Superior temporal gyrus (tissue), 1 donor: ENCODE measurements at regions not wholly inside any gene's neighbourhood (a gene's known extent, or its start where the extent isn't known, plus 50 kb on each side); places are given as distances from the start of the nearest gene placed in this dataset.

Experiments
- DNase-seq: peaks from one replicate; pipeline ENCODE4 v3.0.0-alpha.2; 2016; ENCODE audit errors: extremely low spot score

DNA sequence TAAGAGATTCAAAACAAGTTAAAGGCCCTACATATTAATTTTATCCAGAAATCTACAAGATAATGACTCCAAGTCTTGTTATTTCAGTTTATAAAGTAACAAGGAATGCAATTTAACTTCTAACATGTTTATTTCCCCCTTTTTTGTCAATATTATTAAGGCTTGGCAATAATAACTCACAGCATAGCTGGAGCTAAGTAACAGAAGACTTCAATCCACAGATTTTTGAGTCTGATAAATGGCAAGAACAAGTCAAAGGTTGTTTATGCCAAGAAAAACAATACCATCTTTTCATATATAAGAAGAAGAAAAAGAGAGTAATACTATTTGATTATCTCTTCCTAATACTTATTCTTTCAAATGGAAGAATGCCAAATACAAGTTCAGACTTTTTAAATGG lies 631.0 kb upstream of the CCDC54 start:
- no peak for DNase-seq

DNA sequence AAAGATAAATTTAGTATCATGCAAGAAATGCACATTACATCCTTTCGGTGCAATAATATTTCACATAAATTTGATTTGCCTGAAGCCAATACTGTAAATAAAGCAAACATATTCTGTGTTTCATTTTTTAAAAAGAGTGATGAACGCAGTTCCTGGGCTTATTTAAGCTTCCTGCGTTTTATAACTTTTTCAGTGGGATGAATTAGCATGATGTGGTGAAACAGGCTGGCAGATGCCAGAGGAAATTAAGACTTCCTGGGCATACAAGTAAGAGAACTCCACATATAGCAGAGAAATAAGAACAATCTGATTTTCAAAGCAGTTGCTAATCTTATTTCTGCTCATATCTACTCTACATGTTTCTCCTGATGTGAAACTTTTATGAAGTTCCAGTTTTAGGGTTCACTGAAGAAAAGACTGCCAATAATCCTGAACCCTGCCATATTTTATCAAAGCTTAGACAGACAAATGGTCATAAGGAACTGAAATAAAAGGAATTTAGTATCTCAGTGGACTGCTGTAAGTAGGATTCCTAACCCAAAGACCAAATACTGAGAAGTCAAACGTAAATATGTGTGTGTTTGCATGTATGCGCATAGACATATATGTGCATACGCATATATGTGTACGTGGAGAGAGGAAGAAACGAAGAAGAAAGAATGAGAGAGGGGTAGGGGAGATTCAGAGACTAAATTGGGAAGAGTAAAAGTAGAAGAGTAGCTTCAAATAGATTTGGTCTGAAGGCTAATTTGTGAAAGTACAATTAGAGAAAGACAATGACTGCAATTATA lies 628.6 kb upstream of the CCDC54 start:
- no peak for DNase-seq

DNA sequence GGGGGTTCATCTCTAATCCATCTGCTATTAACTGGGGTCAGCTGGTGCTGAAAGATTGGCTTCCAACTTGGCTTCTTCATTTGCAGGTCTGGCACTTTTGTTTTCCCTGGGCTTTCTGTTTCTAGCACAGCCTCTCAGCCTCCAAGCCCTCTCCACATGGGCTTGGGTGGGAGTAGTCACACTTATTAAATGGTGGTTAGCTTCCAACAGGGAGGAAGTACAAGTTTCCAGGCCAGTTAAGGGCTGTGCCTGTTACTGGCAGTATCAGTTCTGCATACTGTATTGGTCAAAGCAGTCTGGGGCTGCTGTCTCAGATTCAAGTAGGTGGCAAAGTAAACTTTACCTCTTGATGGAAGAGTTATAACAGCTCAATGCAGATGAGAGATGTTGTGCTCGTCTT lies 627.1 kb upstream of the CCDC54 start:
- DNase-seq = no peak

DNA sequence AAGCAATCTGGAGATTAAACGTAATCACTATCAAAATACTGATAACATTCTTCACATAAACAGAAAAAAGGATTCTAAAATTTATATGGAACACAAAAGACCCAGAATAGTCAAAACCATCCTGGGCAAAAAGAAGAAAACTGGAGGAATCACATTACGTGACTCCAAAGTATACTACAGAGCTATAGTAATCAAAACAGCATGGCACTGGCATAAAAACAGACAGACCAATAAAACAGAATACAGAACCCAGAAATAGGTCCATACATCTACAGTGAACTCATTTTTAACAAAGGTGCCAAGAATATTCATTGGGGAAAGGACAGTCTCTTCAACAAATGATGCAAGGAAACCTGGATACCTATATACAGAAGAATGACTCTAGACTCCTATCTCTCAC lies 621.9 kb upstream of the CCDC54 start:
- DNase-seq = no peak

DNA sequence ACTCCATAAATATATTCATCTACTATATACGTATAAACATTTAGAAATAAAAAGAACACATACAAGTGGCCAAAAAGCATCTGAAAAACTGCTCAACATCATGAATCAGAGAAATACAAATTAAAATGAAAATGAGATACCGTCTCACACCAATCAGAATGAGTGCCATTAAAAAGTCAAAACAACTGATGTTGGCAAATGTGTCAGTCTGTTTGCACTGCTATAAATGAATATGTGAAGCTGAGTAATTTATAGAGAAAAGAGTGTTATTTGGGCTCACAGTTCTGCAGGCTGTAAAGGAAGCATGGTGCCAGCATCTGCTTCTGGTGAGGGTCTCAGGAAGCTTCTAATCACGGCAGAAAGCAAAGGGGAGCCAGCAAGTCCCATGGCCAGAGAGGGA lies 620.3 kb upstream of the CCDC54 start:
- DNase-seq = no peak

DNA sequence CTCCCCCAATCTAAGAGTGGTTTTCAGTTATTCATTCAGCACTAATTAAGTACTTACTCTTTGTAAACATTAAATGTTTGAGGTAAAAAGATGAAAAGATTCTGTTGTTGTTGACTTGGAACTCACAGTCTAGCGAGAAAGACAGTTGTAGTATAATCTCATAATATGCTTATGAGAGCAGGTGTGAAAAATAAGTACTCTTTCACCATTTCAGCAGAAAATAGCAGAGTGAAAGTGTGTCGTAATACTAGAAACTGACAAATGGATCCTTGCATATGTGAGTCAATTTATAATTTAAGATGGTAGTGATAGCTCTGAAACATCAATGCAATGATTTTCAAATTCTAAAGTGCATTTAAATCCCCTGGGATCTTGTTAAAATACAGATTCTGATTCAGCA lies 618.8 kb upstream of the CCDC54 start:
- no peak for DNase-seq

DNA sequence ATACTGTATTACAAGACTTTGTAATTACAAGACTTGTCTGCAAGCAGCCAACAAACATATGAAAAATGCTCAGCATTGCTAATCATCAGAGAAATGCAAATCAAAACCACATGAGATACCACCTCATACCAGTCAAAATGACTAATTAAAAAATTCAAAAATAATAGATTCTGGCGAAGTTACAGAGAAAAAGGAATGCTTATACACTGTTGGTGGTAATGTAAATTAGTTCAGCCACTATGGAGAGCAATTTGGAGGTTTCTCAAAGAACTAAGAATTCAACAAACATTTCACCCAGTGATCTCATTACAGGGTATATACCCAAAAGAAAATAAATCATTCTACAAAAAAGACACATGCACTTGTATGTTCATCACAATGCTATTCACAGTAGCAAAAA lies 617.5 kb upstream of the CCDC54 start:
- no peak for DNase-seq

DNA sequence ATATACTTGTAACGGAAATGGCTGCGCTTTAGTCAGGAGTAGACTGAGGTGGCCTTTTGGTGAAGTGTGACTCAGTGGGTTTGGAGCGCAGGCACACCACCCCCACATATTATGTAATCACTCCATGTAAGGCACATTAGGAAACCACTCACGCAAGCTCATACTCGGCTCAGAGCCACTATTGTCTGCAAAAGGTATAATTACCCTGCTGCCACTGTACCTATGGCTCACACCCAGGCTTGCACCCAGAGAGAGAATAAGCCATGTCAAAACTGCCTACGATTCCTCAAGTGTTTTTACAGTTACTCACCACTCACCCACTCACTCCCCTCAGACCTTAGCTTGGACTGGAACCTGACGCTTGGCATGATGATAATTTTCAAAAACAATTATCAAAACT lies 611.9 kb upstream of the CCDC54 start:
- no peak for DNase-seq

DNA sequence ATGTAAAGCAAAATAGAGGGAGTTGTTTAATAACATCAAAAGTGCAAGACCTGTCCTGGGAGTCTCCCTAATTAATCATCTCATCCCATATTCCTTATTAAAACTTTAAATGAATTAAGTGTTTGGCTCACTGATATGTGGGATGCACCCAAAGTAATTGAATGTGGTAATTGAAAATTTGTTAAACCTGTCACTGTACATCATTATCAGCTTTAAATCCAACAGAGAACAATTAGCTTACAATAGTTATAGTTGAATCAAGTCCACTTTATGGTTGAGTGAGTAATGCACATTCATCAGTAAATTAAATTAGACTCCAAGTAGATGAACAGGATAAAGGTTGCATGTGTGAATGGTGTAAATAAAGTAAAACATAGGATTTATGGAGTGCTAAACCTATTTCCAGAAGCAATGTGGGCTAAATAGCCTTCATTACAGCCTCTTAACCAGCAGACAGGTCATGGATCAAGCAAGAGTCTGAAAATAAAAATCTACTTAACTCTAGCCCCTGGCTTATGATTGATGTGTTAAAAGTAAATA lies 608.2 kb upstream of the CCDC54 start:
- DNase-seq = no peak

DNA sequence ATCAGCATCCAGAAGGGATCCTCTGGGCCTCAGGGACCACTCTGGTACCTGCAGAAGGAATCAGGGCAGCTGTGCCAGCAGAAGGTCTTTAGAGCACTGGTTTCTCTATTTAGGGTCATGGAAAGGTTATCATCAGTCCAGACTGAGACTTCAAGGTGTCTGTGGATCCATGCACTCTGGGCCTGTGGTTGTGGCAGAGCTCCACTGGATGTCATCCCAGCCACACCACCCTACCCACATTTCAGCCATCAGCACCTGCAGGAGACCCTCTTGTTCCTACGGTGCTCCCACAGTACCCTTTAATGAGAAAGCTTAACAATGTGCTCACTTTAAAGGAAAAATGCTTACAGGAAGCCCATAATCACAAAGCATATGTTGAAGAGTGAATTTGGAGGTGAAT lies 603.4 kb upstream of the CCDC54 start:
- DNase-seq = no peak

DNA sequence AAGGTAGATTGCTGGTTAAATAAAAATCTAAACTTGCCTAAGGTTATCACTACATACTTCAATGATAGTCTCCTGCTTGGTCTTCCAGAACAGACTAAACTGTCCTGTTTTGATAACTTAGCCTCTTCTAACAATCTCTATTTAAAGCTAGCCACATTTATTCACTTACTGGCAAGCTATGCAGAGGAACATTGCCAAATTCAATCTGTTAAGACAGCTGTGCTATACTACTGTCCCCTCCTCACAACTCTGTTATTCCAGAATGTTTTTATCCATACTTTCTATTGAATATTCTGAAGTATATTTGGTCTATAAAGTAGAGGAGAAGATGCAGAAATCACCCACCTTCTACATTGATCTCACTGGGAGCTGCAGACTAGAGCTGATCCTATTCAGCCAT lies 594.0 kb upstream of the CCDC54 start:
- no peak for DNase-seq

DNA sequence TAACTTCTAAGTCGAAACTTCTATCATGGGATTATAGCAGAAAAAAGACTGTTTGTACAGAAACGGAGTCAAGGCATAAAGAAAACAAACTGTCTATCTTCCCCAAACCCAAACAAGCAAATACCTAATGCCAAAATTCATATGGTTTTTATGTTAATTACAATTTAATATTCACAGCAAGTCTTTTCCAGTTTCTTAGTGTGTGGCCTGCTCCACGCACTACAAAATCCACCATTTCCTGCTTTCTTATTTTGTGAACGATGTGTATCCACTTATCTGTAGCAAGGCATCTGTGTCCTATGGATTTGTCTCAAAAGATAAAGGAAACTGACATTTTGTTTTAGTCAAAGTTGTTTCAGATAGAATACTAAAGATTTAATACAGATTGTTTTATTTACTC lies 588.0 kb upstream of the CCDC54 start:
- no peak for DNase-seq

DNA sequence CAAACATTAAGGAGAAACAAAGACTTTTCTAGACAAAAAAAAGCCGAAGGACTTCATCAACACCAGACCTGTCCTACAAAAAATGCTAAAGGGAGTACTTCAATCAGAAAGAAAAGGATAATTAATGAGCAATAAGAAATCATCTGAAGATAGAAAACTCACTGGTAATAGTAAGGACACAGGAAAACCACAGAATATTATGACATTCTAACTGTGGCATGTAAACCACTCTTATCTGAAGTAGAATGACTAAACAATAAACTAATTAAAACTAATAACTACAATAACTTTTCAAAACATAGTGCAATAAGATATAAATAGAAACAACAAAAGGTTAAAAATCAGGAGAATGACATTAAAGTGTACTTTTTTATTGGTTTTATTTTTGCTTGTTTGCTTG lies 584.5 kb upstream of the CCDC54 start:
- DNase-seq = no peak

DNA sequence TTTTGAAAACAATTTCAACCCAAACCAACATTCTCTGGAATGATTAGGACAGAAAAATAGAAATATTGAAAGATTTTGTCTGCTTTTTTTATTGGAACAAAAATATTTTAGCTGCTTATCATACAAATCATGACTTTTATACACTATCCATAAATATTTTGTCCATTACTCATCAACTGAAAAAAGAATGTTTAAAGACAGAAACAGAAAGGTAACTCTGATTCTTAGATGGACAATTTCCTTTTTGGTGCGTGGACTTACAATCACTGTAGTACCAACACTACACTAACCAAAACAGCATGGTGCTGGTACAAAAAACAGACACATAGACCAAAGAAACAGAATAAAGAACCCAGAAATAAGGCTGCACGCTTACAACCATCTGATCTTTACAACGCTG lies 582.8 kb upstream of the CCDC54 start:
- DNase-seq = no peak

DNA sequence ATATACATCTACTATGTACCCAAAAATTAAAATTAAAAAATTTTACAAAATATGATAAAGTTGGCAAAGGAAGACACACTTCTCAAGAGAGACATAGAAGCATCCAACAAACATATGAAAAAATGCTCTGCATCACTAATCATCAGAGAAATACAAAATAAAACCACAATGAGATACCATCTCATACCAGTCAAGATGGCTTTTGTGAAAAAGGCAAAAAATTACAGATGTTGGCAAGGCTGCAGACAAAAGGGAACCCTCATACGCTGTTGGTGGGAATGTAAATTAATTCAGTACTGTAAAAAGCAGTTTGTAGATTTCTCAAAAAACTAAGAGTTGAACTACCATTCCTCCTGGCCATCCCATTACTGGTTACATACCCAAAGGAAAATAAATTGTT lies 581.7 kb upstream of the CCDC54 start:
- no peak for DNase-seq

DNA sequence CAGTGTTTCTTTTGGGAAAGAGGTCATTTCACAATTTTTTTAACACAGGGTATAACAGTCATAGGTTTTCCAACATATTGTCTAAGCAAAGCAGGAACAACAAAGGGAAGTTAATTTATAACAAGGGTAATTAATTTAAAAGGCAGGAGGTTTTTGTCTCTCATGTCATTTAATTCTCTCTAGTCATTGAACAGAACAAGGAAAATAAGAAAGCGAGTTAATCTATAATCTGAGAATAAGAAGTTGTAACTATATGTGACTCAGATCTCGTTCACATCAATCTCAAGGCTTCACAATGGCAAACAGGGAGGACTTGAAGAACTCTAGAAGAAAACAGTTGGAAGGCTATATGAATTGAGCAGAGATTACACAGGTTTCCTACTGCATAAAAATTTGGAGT lies 579.8 kb upstream of the CCDC54 start:
- DNase-seq = no peak

DNA sequence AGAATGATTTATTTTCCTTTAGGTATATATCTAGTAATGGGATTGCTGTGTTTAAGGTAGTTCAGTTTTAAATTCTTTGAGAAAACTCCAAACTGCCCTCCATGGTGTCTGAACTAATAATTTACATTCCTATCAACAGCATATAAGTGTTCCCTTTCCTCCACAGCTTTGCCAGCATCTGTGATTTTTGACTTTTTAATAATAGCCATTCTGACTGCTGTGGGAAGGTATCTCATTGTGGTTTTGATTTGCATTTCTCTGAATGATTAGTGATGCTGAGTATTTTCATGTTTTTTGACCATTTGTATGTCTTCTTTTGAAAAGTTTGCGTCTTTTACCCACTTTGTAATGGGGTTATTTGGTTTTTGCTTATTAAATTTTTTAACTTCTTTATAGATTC lies 571.6 kb upstream of the CCDC54 start:
- no peak for DNase-seq

DNA sequence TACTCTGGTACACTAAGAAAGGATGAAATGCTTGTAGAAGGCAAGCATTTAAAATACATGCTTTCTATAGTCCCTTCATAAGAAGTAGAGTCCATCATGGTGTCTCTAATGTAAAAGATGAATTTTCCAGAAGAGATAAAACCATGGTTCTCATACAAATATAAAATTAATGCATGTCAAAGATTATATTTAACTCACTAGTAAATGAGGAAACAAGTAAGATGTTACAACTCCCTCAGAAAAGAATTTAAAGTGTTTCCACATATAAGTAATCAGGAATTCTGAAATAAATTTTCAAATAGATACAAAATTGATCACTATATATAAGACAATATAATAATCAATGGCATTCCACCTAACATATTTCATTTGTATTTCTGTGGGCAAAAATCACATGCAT lies 570.3 kb upstream of the CCDC54 start:
- no peak for DNase-seq

DNA sequence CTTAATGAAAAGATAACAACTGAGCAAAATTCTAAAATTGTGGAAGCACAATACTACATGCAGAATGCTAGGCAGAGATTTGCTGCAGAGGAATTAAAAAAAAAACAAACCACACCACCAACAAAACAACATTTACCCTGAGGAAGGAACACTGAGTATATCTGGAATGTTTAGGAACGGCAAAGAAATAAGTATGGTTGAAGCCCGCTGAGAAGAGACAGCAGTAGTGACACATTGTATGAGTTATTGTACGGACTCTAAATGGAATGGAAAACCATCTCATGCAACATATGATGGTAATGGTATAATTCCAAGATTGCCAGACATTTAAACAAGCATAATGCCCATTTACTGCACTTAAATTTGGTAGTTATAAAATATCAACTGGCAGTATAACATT lies 568.2 kb upstream of the CCDC54 start:
- no peak for DNase-seq

DNA sequence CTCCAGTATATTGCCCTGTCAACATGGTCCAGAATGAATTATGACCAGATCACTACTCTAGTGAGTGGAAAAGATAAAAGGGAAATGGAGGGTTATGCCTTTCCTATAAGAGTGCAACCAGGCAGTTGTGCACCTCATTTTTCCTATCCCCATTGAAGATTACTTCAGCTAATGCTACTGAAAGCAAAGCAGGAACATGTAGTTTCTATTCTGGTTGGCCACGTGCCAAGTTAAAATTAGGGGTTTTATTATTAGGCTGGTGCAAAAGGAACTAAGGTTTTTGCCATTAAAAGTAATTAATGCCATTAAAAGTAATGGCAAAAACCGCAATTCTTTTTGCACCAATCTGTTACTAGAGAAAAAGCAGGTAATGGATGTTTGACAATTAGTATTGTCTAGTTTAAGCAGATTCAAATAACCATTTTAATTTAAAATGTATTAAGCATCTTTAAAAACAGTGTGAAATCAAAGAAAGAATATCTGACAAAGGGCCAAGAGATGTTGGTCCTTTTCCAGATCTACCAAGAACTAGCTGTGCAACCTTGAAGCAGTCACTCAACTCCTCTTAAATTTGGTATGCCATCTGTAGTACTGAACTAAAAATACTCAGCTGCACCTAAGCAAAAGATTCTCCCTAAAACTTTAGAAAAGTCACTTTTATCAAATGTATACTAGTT lies 567.5 kb upstream of the CCDC54 start:
- no peak for DNase-seq

DNA sequence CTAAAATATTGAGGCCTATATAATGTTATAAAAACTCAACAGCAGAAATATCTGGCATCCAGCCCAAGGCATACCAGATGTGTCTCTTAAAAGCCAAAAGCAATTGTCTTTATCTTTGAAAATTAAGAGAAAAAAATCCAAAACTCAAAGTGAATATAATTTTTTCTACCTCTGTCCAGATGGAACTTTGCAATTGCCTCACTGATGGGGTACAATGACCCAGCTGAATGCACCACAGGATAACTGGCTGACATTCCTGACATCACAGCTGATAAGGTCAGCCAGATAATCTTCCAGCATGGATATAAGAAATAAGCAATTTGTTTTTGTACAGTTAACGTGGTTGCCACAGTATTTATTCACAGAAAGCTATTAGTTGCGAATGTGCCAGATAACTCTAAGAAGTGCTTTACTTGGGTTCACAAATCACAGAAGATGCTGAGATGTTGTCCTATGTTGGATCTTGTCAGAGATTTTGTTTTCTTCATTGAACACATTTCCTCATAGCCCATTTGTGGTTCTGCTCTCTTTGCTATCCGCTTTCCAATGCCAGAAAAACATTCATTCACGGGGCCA lies 566.9 kb upstream of the CCDC54 start:
- DNase-seq = no peak

DNA sequence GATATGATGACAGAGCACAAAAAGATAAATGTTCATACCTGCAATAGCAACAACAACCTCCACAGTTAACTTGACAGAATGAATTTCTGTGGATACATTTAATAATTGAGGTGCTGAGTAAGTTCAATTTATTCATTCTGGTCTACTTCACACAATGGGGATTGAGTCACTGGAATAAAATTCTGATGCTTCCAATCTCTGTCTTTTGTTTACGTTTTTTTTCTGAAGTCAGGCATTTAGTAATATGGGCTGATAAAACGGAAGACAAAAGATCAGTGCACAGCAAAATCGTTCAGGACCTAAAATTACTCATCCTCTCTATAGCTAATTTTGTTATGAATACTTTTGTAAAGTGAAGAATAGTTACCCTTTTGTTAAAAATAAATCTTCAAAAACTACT lies 565.9 kb upstream of the CCDC54 start:
- DNase-seq = no peak

DNA sequence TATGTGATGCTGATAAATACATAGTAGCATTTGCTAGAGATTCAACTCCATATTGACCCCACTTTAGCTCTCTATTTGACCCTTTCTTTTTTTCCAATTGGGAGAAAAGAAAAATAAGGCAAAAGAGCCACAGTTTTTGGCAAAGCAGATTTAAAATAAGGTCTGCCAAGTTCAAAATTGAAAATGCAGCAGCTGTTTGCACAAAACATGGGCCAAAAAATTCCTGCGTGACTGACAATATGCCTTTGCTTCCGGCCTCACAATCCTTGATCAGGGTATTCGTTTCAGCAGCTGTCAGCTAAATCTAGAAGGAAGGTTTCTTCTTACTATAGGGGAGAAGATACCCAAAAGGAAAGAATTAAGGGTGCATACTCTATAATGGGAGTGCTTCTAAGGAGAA lies 563.5 kb upstream of the CCDC54 start:
- DNase-seq = no peak
